Neural cell (in vitro differentiated cells): ENCODE measurements at regions not wholly inside any gene's neighbourhood (a gene's known extent, or its start where the extent isn't known, plus 50 kb on each side); places are given as distances from the start of the nearest gene placed in this dataset.

ENCODE experiments used
- H2AFZ ChIP-seq: fragments of 200-600, 300-800 bp; sonication (generic), shearing (Covaris generic); 2 replicates; pipeline ENCODE4 v1.6.0; 2014; ENCODE audit warnings: low read depth, mild to moderate bottlenecking, antibody characterized with exemption, low read length, moderate library complexity
- H3F3A ChIP-seq: fragments of 200-600 bp; shearing (Covaris generic); 2 replicates; pipeline ENCODE4 v1.6.1; 2016; ENCODE audit warnings: mild to moderate bottlenecking, moderate library complexity, mixed read lengths, antibody characterized with exemption, low read length; ENCODE audit not compliant: insufficient read depth, poor library complexity, severe bottlenecking
- H3K27ac ChIP-seq: fragments of 200-600, 300-800 bp; sonication (generic), shearing (Covaris generic); 2 replicates; pipeline ENCODE4 v1.5.1; 2014; ENCODE audit warnings: mild to moderate bottlenecking, low read length, moderate library complexity
- H3K27me3 ChIP-seq: fragments of 300-800, 200-600 bp; sonication (generic), shearing (Covaris generic); 2 replicates; pipeline ENCODE4 v1.6.0; 2014; ENCODE audit warnings: mild to moderate bottlenecking, low read depth, low read length, moderate library complexity; ENCODE audit not compliant: insufficient read depth
- H3K36me3 ChIP-seq: fragments of 300-800, 200-600 bp; sonication (generic), shearing (Covaris generic); 2 replicates; pipeline ENCODE4 v1.5.1; 2014; ENCODE audit warnings: mild to moderate bottlenecking, antibody characterized with exemption, low read length, moderate library complexity; ENCODE audit not compliant: insufficient read depth
- H3K4me2 ChIP-seq: fragments of 300-800, 200-600 bp; sonication (generic), shearing (Covaris generic); 2 replicates; pipeline ENCODE4 v1.6.0; 2014; ENCODE audit warnings: mild to moderate bottlenecking, low read length
- H3K4me3 ChIP-seq: fragments of 300-800, 200-600 bp; sonication (generic), shearing (Covaris generic); 2 replicates; pipeline ENCODE4 v1.5.1; 2014; ENCODE audit warnings: mild to moderate bottlenecking, low read length, moderate library complexity
- H3K79me2 ChIP-seq: fragments of 200-600 bp; shearing (Covaris generic); replicated peaks from 2 replicates; pipeline ENCODE4 v1.6.0; 2014; ENCODE audit warnings: mild to moderate bottlenecking, low read length, moderate library complexity; ENCODE audit not compliant: insufficient read depth
- H3K9ac ChIP-seq: fragments of 300-800, 200-600 bp; sonication (generic), shearing (Covaris generic); 2 replicates; pipeline ENCODE4 v1.6.1; 2016; ENCODE audit warnings: mild to moderate bottlenecking, low read length, mixed read lengths
- H3K9me2 ChIP-seq: fragments of 200-600 bp; shearing (Covaris generic); 2 replicates; pipeline ENCODE4 v1.6.1; 2016; ENCODE audit warnings: mild to moderate bottlenecking, low read length, mixed read lengths; ENCODE audit not compliant: insufficient read depth
- H3K9me3 ChIP-seq: fragments of 200-600, 300-800 bp; sonication (generic), shearing (Covaris generic); 2 replicates; pipeline ENCODE4 v1.6.1; 2016; ENCODE audit warnings: mild to moderate bottlenecking, mixed run types, low read length, moderate library complexity, mixed read lengths
- H4K20me1 ChIP-seq: fragments of 200-600 bp; shearing (Covaris generic); 2 replicates; pipeline ENCODE4 v1.6.1; 2016; ENCODE audit warnings: mild to moderate bottlenecking, mixed run types; ENCODE audit not compliant: insufficient read depth
- CTCF ChIP-seq: fragments of 450-650 bp; IDR thresholded peaks from 2 replicates; pipeline ENCODE4 v1.5.1; 2014; ENCODE audit warnings: antibody characterized with exemption, mild to moderate bottlenecking, moderate library complexity; ENCODE audit not compliant: poor library complexity, severe bottlenecking
- EP300 ChIP-seq: fragments of 450-650 bp; conservative IDR thresholded peaks from 2 replicates; pipeline ENCODE4 v1.6.1; 2014; ENCODE audit warnings: antibody characterized with exemption, mild to moderate bottlenecking, moderate library complexity; ENCODE audit not compliant: poor library complexity, severe bottlenecking
- EZH2 ChIP-seq: fragments of 200-600, 300-800 bp; shearing (Covaris generic), sonication (generic); IDR thresholded peaks from 2 replicates; pipeline ENCODE4 v1.6.1; 2014; ENCODE audit warnings: antibody characterized with exemption, low read length, borderline replicate concordance, mild to moderate bottlenecking; ENCODE audit not compliant: insufficient read depth, poor library complexity, severe bottlenecking
- MXI1 ChIP-seq: fragments of 450-650 bp; conservative IDR thresholded peaks from 2 replicates; pipeline ENCODE4 v1.6.1; 2014; ENCODE audit warnings: antibody characterized with exemption, mild to moderate bottlenecking; ENCODE audit not compliant: poor library complexity, severe bottlenecking
- POLR2AphosphoS5 ChIP-seq: IDR thresholded peaks from 2 replicates; pipeline ENCODE4 v1.6.1; 2012
- RAD21 ChIP-seq: fragments of 450-650 bp; conservative IDR thresholded peaks from 2 replicates; pipeline ENCODE4 v1.6.1; 2014; ENCODE audit warnings: antibody characterized with exemption, mild to moderate bottlenecking, moderate library complexity
- SMC3 ChIP-seq: fragments of 450-650 bp; conservative IDR thresholded peaks from 2 replicates; pipeline ENCODE4 v1.6.1; 2014; ENCODE audit warnings: antibody characterized with exemption, mild to moderate bottlenecking, moderate library complexity; ENCODE audit not compliant: poor library complexity
- TAF1 ChIP-seq: IDR thresholded peaks from 2 replicates; pipeline ENCODE4 v1.6.1; 2012; ENCODE audit warnings: low read depth
- TF ChIP-seq, protein P1 (sequence below): IDR thresholded peaks from 2 replicates; pipeline ENCODE4 v1.6.1; 2012; ENCODE audit warnings: borderline replicate concordance

- no peak overlapping the region for H2AFZ ChIP-seq
- no peaks in the 10 kb centered on the region for H3K9me3 ChIP-seq
Measured at GRCh38 chr9:25913806-25914205, 235.6 kb upstream of the TUSC1 start.

DNA sequence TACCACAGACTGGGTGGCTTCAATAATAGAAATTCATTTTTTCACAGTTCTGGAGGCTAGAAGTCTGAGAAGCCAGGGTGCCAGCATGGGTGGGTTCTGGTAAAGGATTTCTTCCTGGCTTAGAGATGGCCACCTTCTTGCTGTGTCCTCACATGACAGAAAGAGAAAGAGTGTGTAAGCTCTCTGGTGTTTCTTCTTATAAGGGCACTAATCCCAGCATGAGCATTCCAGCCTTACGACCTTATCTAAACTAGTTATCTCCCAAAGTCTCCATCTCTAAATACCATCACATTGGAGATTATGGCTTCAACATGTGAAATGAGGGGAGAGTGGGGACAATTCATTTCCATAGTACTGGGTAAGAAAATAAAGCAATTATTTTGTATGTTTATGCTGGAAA lies 226.5 kb upstream of the TUSC1 start:
- Histone ChIP-seq H3F3A (no peaks in the 10 kb centered on the region), H3K36me3 (no peaks in the 10 kb centered on the region), H4K20me1 (no peaks in the 10 kb centered on the region), H3K9ac (no peak overlapping the region), H2AFZ (no peak overlapping the region), H3K9me3 (no peaks in the 10 kb centered on the region), H3K27me3 (no peaks in the 10 kb centered on the region), H3K9me2 (no peaks in the 10 kb centered on the region), H3K79me2 (no peaks in the 10 kb centered on the region), H3K27ac (no peak overlapping the region), H3K4me3 (no peak overlapping the region), H3K4me2 (no peak overlapping the region)
- TF ChIP-seq, protein P1, sequence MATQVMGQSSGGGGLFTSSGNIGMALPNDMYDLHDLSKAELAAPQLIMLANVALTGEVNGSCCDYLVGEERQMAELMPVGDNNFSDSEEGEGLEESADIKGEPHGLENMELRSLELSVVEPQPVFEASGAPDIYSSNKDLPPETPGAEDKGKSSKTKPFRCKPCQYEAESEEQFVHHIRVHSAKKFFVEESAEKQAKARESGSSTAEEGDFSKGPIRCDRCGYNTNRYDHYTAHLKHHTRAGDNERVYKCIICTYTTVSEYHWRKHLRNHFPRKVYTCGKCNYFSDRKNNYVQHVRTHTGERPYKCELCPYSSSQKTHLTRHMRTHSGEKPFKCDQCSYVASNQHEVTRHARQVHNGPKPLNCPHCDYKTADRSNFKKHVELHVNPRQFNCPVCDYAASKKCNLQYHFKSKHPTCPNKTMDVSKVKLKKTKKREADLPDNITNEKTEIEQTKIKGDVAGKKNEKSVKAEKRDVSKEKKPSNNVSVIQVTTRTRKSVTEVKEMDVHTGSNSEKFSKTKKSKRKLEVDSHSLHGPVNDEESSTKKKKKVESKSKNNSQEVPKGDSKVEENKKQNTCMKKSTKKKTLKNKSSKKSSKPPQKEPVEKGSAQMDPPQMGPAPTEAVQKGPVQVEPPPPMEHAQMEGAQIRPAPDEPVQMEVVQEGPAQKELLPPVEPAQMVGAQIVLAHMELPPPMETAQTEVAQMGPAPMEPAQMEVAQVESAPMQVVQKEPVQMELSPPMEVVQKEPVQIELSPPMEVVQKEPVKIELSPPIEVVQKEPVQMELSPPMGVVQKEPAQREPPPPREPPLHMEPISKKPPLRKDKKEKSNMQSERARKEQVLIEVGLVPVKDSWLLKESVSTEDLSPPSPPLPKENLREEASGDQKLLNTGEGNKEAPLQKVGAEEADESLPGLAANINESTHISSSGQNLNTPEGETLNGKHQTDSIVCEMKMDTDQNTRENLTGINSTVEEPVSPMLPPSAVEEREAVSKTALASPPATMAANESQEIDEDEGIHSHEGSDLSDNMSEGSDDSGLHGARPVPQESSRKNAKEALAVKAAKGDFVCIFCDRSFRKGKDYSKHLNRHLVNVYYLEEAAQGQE, result no peak
- no peak for TF ChIP-seq RAD21
- TF ChIP-seq MXI1, result no peak
- no peak for TF ChIP-seq SMC3
- TF ChIP-seq CTCF, result no peak

More at GRCh38 chr9:25913806-25914205, 235.6 kb upstream of the TUSC1 start:
- TF ChIP-seq, protein P1, result no peak
- no peak for TF ChIP-seq EZH2
- TF ChIP-seq SMC3, result no peak
- no peak for TF ChIP-seq MXI1
- no peak for TF ChIP-seq POLR2AphosphoS5
- TF ChIP-seq EP300, result no peak
- no peak for TF ChIP-seq TAF1
- TF ChIP-seq CTCF, result no peak
- no peak for TF ChIP-seq RAD21
- Histone ChIP-seq H3K4me2 (no peak overlapping the region), H3K9me2 (no peaks in the 10 kb centered on the region), H3K79me2 (no peaks in the 10 kb centered on the region), H3K27ac (no peak overlapping the region), H3K36me3 (no peaks in the 10 kb centered on the region), H4K20me1 (no peaks in the 10 kb centered on the region), H3K27me3 (no peaks in the 10 kb centered on the region), H3K4me3 (no peak overlapping the region), H3F3A (no peaks in the 10 kb centered on the region), H3K9ac (no peak overlapping the region)
